Liver (tissue), 3 donors: ENCODE measurements at regions not wholly inside any gene's neighbourhood (a gene's known extent, or its start where the extent isn't known, plus 50 kb on each side); places are given as distances from the start of the nearest gene placed in this dataset.

ENCODE experiments used
- RAD21 ChIP-seq, 2 donors: IDR thresholded peaks; 2 replicates each; pipeline ENCODE4 v1.6.1; 2016; ENCODE audit warnings: antibody characterized with exemption in 2 of 2, mild to moderate bottlenecking in 2 of 2
- SP1 ChIP-seq: IDR thresholded peaks from 2 replicates; pipeline ENCODE4 v1.6.1; 2018; ENCODE audit warnings: antibody characterized with exemption, mild to moderate bottlenecking
- TF ChIP-seq, protein P1 (sequence below): IDR thresholded peaks from 2 replicates; pipeline ENCODE4 v1.6.1; 2016; ENCODE audit warnings: antibody characterized with exemption
- TF ChIP-seq, protein P2 (sequence below): fragments of 150-350 bp; IDR thresholded peaks from 2 replicates; pipeline ENCODE4 v1.5.1; 2017; ENCODE audit warnings: improper control_type of control experiment, low read depth, low read length; ENCODE audit not compliant: missing input control
- TF ChIP-seq, protein P3 (sequence below): IDR thresholded peaks from 2 replicates; pipeline ENCODE4 v1.6.1; 2016; ENCODE audit warnings: antibody characterized with exemption, mild to moderate bottlenecking
- donor health status: healthy.
- donor health status: healthy.

DNA sequence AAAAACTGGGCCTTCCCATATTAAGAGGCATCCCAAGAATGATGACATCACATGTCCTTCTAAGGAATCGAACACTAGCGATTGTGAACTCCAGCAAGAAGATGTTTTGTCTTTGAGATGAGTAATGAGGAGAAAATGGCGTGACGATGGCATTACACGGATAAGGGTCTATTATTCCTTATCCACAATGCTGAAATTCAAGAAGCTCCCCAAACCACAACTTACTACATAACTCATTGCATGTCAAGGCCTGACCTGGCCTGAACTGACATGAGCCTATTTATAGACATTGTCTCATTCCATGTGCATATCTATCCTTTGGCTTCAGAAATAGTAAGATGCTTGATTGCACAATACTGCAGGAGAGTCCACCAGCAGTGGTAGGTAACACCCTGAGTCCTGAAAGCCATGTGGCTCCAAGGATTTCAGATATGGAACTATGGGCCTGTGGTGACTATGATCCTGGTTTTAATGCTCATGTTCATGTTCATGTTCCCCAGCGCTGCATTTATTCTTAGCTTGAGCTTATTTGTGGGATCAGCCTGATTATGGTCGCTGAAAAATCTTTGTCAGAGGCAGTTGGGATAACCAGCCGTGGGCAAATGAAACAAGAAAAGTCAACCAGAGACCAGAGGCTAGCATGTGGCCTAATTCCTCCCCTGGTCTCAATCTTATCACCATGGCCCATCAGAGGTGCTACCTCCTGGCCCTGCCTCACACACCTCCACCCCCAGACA is 183.2 kb upstream of the JARID2 start:
- TF ChIP-seq, protein P1, sequence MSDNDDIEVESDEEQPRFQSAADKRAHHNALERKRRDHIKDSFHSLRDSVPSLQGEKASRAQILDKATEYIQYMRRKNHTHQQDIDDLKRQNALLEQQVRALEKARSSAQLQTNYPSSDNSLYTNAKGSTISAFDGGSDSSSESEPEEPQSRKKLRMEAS, result no peak
- TF ChIP-seq, protein P2, sequence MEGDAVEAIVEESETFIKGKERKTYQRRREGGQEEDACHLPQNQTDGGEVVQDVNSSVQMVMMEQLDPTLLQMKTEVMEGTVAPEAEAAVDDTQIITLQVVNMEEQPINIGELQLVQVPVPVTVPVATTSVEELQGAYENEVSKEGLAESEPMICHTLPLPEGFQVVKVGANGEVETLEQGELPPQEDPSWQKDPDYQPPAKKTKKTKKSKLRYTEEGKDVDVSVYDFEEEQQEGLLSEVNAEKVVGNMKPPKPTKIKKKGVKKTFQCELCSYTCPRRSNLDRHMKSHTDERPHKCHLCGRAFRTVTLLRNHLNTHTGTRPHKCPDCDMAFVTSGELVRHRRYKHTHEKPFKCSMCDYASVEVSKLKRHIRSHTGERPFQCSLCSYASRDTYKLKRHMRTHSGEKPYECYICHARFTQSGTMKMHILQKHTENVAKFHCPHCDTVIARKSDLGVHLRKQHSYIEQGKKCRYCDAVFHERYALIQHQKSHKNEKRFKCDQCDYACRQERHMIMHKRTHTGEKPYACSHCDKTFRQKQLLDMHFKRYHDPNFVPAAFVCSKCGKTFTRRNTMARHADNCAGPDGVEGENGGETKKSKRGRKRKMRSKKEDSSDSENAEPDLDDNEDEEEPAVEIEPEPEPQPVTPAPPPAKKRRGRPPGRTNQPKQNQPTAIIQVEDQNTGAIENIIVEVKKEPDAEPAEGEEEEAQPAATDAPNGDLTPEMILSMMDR, result no peak
- TF ChIP-seq RAD21 (IDR thresholded peaks at IDR 0.05) (no peak), SP1 (no peak)
- TF ChIP-seq, protein P3, sequence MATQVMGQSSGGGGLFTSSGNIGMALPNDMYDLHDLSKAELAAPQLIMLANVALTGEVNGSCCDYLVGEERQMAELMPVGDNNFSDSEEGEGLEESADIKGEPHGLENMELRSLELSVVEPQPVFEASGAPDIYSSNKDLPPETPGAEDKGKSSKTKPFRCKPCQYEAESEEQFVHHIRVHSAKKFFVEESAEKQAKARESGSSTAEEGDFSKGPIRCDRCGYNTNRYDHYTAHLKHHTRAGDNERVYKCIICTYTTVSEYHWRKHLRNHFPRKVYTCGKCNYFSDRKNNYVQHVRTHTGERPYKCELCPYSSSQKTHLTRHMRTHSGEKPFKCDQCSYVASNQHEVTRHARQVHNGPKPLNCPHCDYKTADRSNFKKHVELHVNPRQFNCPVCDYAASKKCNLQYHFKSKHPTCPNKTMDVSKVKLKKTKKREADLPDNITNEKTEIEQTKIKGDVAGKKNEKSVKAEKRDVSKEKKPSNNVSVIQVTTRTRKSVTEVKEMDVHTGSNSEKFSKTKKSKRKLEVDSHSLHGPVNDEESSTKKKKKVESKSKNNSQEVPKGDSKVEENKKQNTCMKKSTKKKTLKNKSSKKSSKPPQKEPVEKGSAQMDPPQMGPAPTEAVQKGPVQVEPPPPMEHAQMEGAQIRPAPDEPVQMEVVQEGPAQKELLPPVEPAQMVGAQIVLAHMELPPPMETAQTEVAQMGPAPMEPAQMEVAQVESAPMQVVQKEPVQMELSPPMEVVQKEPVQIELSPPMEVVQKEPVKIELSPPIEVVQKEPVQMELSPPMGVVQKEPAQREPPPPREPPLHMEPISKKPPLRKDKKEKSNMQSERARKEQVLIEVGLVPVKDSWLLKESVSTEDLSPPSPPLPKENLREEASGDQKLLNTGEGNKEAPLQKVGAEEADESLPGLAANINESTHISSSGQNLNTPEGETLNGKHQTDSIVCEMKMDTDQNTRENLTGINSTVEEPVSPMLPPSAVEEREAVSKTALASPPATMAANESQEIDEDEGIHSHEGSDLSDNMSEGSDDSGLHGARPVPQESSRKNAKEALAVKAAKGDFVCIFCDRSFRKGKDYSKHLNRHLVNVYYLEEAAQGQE, result no peak
